Heart left ventricle (tissue), 13 donors: ENCODE measurements at regions not wholly inside any gene's neighbourhood (a gene's known extent, or its start where the extent isn't known, plus 50 kb on each side); places are given as distances from the start of the nearest gene placed in this dataset.

Experiments
- CTCF ChIP-seq, 12 donors: fragments of 200-600 bp; sonication (generic) in 4 of 12; IDR thresholded peaks; one replicate each; pipeline versions ENCODE4 v1.5.0 to v1.8.0; 2018 to 2022; ENCODE audit warnings: antibody characterized with exemption in 12 of 12, mild to moderate bottlenecking in 5 of 12
- POLR2A ChIP-seq, 2 donors: fragments of 450-650 bp; IDR thresholded peaks; one replicate each; pipeline ENCODE4 v1.6.1; 2017; ENCODE audit warnings: antibody characterized with exemption in 2 of 2, mild to moderate bottlenecking in 2 of 2, moderate library complexity in 2 of 2
- donor health status: ischemic (EF 13 %, LVEDD 7.1; RV severe dilation, severe dysfunction).
- donor health status: DM: no; HTN: yes; CAD: no.
- donor health status: DM: no; HTN: no; CAD: no.
- donor health status: ischemic (EF 25% LVEDD 6.9; RV normal size, moderate dysfunction).
- donor health status: ischemic (EF 25% LVEDD 5.7; RV mildly dilated, moderate dysfunction).
- donor health status: ischemic (EF 35%, LVEDD 5.7; RV mildly dilated, moderate dysfunction).
- donor health status: nonischemic (EF 11% LVEDD 7.7; RV severe dilation, severe dysfunction).
- donor health status: DM: yes; HTN: yes; CAD: no.
- donor health status: PGD.
- donor health status: ischemic (EF 29% LVEDD 5.4; RV normal size, mild dysfunction).
- donor health status: nonischemic (EF 23%, LVEDD 6.1; RV moderate dilation, normal function).

GRCh38 chr1:238981317-238981933 is 404.9 kb upstream of the CHRM3 start:
- TF ChIP-seq CTCF (IDR thresholded peaks at IDR 0.05): no peak
- no peak for TF ChIP-seq POLR2A (IDR thresholded peaks at IDR 0.05)
